ENCODE measurements at regions not wholly inside any gene's neighbourhood (a gene's known extent, or its start where the extent isn't known, plus 50 kb on each side); places are given as distances from the start of the nearest gene placed in this dataset.

DNA sequence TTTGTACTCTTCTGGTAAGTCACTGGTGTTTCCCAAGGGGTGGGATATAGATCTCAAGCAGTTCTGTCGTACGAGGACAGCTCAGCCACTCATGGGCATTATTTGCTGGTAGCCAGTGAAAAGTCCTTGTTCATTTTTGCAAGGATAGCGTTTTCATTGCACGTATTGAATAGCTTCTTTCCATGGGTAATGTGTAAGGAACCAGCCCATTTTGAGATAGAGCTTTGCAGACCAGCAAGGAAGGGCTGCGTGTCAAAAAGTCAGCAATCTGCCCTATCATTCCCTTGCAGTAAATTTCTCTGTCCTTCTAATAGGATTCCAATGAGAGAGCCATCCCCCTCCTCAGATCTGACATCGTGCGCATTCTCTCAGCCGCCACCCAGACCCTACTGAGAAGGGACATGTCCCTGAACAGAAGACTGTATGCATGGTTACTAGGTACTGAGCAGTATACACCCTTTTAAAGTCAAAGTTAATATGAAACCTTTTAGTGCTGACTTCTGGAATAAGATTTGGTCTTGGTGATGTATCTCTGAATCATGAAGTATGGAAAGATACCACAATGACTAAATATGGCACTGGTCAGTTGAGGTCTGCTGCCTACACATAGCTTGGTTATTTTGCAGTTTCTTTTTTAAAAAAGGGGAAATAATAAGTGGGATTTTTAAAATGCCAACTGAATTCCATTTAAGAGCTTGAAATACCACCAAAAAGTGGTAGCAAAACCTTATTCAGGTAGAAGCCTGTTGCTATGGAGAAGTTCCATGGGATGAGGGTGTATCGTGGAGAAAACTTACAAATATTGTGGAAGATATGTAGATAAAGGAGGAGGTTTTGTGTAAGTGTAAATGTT lies 55.3 kb downstream of the DOP1B start:
- in situ Hi-C loops (cut with MboI) (loop anchor here (5.0 kb wide), 1 partner anchor 60 kb away; no protein-coding TSS in a partner anchor), intact Hi-C loops (cut with micrococcal nuclease) (no loop called here)
- CTCF ChIA-PET (ENCODE audit: low intra/inter-chr PET ratio), result interaction anchor here (3.2 kb wide), 1 partner anchor 58 kb away, joined by 21 read pairs; no protein-coding TSS in a partner anchor
- Histone ChIP-seq H3K27me3 (ENCODE audit: control insufficient read depth in 2 of 2, insufficient read depth in 2 of 2, low read length in 2 of 2) (peaks cover 29 to 60% of the 10 kb centered on the region in 2 experiments), H3K9ac (ENCODE audit: insufficient read depth in 1 of 2, low read depth in 2 of 2, low read length in 2 of 2) (no peak overlapping the region), H3K79me2 (ENCODE audit: control insufficient read depth, insufficient read depth, low read length) (no peaks in the 10 kb centered on the region), H3K4me2 (ENCODE audit: insufficient read depth, low read length) (no peak overlapping the region), H3K4me1 (replicated peaks in 1 of 2; ENCODE audit: control insufficient read depth in 2 of 2, insufficient read depth in 2 of 2, low read length in 2 of 2) (no peaks in the 10 kb centered on the region), H3K4me3 (no peak overlapping the region), H3K9me1 (ENCODE audit: control insufficient read depth, insufficient read depth, low read length) (no peaks in the 10 kb centered on the region), H3K27ac (ENCODE audit: extremely low read depth, low read depth, low read length) (no peak overlapping the region), H4K20me1 (replicated peaks; ENCODE audit: control insufficient read depth, insufficient read depth, low read length) (peaks cover 13% of the 10 kb centered on the region; the same call in 1 of the 2 replicates), H2AFZ (ENCODE audit: low read depth, low read length) (no peak overlapping the region), H3K9me3 (replicated peaks; ENCODE audit: control insufficient read depth, insufficient read depth, low read depth, low read length) (no peaks in the 10 kb centered on the region), H3K36me3 (ENCODE audit: control insufficient read depth, insufficient read depth, low read length) (no peaks in the 10 kb centered on the region)
- ATAC-seq, result no peak
- POLR2A ChIA-PET, result interaction anchor here (0.5 to 1.0 kb wide), 3 partner anchors 9 to 61 kb away, joined by 3 read pairs; no protein-coding TSS in a partner anchor
- 19% methylated on average over 9 of the region's 9 CpGs for WGBS (ENCODE audit: insufficient coverage, low coverage, missing lambda C conversion rate)
- no peak for FAIRE-seq
- BruUV-seq (replicated peaks), result no TSS peak
- no peak for DNase-seq (ENCODE audit: extremely low read depth in 1 of 4, low spot score in 3 of 4)
- TF ChIP-seq HDAC3 (IDR thresholded peaks at IDR 0.05; ENCODE audit: borderline replicate concordance, partially characterized antibody) (no peak), C11orf30 (IDR thresholded peaks at IDR 0.05; ENCODE audit: low read depth) (peak; percentile 22; the same call in 1 of the 2 replicates), ZNF316 (IDR thresholded peaks at IDR 0.05) (0 out of 2 replicates have a peak, but pooled peaks have one; percentile 47), PHF21A (IDR thresholded peaks at IDR 0.05; ENCODE audit: borderline replicate concordance, low read depth) (no peak), FOSL1 (tag; conservative IDR thresholded peaks at IDR 0.05) (peak; percentile 29; the same call in 1 of the 2 replicates), CBX8 (IDR thresholded peaks at IDR 0.05; ENCODE audit: borderline replicate concordance, extremely low read depth, low read depth, low read length, poor library complexity, severe bottlenecking) (peak; percentile 30), MAFG (tag; conservative IDR thresholded peaks at IDR 0.05) (peak; percentile 47; the same call in 1 of the 2 replicates), MAFF (IDR thresholded peaks at IDR 0.05; ENCODE audit: low read length) (peak; percentile 13; the same call in 1 of the 2 replicates)

Measured in K562 (cell line).